ENCODE measurements at regions not wholly inside any gene's neighbourhood (a gene's known extent, or its start where the extent isn't known, plus 50 kb on each side); places are given as distances from the start of the nearest gene placed in this dataset.

- TF ChIP-seq TSHZ2 (CRISPR knock-in tag; IDR thresholded peaks at IDR 0.05): no peak
- no peak for TF ChIP-seq OSR1 (CRISPR knock-in tag; IDR thresholded peaks at IDR 0.05)
- TF ChIP-seq CREB5 (CRISPR knock-in tag; IDR thresholded peaks at IDR 0.05; ENCODE audit: low read depth): no peak
- no peak for TF ChIP-seq PPARA (CRISPR knock-in tag; IDR thresholded peaks at IDR 0.05; ENCODE audit: borderline replicate concordance)
- no peak for TF ChIP-seq ZNF8 (CRISPR knock-in tag; IDR thresholded peaks at IDR 0.05)
These were observed 247.9 kb downstream of the ZPLD1 start for GRCh38 chr3:102682741-102683140.
